Neural crest cell (in vitro differentiated cells): ENCODE measurements at regions not wholly inside any gene's neighbourhood (a gene's known extent, or its start where the extent isn't known, plus 50 kb on each side); places are given as distances from the start of the nearest gene placed in this dataset.
A peak's percentile ranks its signal among the peaks of the same experiment; 100 is the strongest.

Experiments used
- DNase-seq: peaks from one replicate; pipeline ENCODE4 v3.0.0; 2021; ENCODE audit warnings: low read depth, mixed read lengths, low spot score
- H3K27ac Mint-ChIP-seq: one replicate; pipeline ENCODE4 v1.8.0; 2021; ENCODE audit warnings: mild to moderate bottlenecking, mixed read lengths; ENCODE audit not compliant: unreplicated experiment
- H3K27me3 Mint-ChIP-seq: 2 replicates; pipeline ENCODE4 v1.8.0; 2021; ENCODE audit warnings: low read depth, mild to moderate bottlenecking, mixed read lengths
- H3K36me3 Mint-ChIP-seq: 2 replicates; pipeline ENCODE4 v1.8.0; 2021; ENCODE audit warnings: low read depth, mild to moderate bottlenecking, mixed read lengths
- H3K4me1 Mint-ChIP-seq: 2 replicates; pipeline ENCODE4 v1.8.0; 2021; ENCODE audit warnings: mixed read lengths
- H3K4me3 Mint-ChIP-seq: one replicate; pipeline ENCODE4 v1.8.0; 2021; ENCODE audit warnings: mild to moderate bottlenecking, mixed read lengths
- H3K9me3 Mint-ChIP-seq: 2 replicates; pipeline ENCODE4 v1.8.0; 2021; ENCODE audit warnings: mixed read lengths
- TF ChIP-seq, protein P1 (sequence below): fragments of 200-600 bp; sonication (generic); conservative IDR thresholded peaks from 2 replicates; pipeline ENCODE4 v1.5.0; 2021; ENCODE audit warnings: antibody characterized with exemption, mild to moderate bottlenecking

DNA sequence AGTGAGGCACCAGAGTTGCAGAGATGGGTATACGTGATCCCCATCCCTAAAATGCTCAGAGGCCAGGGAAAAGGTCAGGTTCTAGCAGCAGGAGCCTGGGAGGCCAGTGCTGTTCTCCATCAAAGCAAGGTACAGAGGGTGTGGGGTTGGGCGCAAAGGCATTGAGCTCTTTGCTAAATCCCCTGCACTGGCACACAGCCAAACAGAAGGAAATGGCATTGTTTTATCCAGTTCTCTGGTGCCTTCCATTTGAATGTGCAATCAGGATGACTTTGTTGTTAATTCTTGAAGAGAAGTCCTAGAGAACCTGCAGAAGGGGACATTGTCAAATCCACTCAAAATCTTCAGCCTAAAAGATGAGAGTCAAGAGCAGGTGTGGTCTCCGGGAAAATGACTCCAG, 111.3 kb upstream of the CHST15 start:
- DNase-seq: no peak
- no peaks in the 10 kb centered on the region for H3K27me3 Mint-ChIP-seq
- H3K4me1 Mint-ChIP-seq: no peaks in the 10 kb centered on the region
- H3K27ac Mint-ChIP-seq: no peak overlapping the region
- peaks cover 5% of the 10 kb centered on the region for H3K9me3 Mint-ChIP-seq
- TF ChIP-seq, protein P1, sequence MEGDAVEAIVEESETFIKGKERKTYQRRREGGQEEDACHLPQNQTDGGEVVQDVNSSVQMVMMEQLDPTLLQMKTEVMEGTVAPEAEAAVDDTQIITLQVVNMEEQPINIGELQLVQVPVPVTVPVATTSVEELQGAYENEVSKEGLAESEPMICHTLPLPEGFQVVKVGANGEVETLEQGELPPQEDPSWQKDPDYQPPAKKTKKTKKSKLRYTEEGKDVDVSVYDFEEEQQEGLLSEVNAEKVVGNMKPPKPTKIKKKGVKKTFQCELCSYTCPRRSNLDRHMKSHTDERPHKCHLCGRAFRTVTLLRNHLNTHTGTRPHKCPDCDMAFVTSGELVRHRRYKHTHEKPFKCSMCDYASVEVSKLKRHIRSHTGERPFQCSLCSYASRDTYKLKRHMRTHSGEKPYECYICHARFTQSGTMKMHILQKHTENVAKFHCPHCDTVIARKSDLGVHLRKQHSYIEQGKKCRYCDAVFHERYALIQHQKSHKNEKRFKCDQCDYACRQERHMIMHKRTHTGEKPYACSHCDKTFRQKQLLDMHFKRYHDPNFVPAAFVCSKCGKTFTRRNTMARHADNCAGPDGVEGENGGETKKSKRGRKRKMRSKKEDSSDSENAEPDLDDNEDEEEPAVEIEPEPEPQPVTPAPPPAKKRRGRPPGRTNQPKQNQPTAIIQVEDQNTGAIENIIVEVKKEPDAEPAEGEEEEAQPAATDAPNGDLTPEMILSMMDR: no peak
- no peak overlapping the region for H3K4me3 Mint-ChIP-seq
- no peaks in the 10 kb centered on the region for H3K36me3 Mint-ChIP-seq

DNA sequence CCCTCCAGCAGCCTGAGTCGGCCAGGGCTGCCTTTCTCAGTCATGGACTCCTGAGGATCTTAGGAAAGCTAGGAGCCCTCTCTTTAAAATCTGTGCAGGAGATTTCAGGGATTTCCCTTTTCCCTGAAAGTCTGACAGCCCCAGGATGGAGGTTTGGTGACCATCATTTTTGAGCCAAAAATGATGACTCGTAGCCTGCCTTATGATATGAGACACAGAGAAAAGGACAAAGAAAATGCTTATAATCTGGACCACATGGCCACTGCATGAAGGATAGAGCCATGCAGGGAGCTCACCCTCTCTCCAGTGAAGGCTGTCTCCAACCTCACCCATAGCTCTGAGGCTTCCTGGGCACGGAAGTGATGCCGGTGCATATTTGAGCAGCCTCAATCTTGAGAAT, 106.6 kb upstream of the CHST15 start:
- Mint-ChIP-seq H3K4me3 (no peak overlapping the region), H3K9me3 (peaks cover 2% of the 10 kb centered on the region), H3K27me3 (no peaks in the 10 kb centered on the region), H3K36me3 (no peaks in the 10 kb centered on the region), H3K27ac (no peak overlapping the region), H3K4me1 (peaks cover 10% of the 10 kb centered on the region)
- TF ChIP-seq, protein P1: no peak
- no peak for DNase-seq

DNA sequence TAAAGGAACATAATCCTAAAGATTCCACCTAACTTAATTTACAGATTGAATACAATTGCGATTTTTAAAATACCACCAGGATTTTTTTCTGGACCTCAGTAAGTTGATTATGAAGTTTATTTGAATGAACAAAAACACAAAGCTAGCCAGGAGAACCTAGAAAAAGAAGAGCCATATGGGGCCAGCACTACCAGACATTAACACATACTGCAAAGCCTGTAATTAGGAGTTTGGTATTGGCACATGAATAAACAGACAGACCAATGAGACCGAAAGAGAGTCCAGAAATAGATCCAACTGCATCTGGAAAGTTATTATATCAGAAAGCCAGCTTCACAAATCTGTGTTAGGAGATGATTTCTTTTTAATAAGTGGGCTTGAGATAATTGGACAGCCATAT, 105.5 kb upstream of the CHST15 start:
- H3K27ac Mint-ChIP-seq: no peak overlapping the region
- TF ChIP-seq, protein P1: no peak
- H3K36me3 Mint-ChIP-seq: no peaks in the 10 kb centered on the region
- no peak overlapping the region for H3K4me3 Mint-ChIP-seq
- H3K27me3 Mint-ChIP-seq: no peaks in the 10 kb centered on the region
- no peak for DNase-seq
- H3K4me1 Mint-ChIP-seq: peaks cover 10% of the 10 kb centered on the region
- H3K9me3 Mint-ChIP-seq: no peaks in the 10 kb centered on the region

DNA sequence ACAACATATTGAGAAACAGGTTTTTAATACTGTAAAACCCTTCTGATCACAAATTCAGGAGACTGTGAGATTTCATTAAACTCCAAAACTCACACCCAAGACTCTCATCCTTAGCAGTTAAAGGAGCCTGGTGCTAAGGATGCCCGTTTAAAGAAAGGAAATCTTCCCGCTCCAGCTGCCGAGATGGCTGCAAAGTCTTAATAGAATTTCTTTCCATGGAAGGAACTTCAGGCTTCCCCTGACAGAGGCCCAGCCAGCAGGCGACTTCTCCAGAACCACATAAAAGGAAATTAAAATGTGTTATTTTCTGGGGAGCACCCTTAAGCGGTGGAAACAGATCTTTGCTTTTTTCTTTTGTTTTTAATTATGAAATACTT, 104.7 kb upstream of the CHST15 start:
- Mint-ChIP-seq H3K4me1 (peaks cover 10% of the 10 kb centered on the region), H3K4me3 (no peak overlapping the region), H3K27ac (no peak overlapping the region), H3K27me3 (no peaks in the 10 kb centered on the region), H3K9me3 (no peaks in the 10 kb centered on the region), H3K36me3 (no peaks in the 10 kb centered on the region)
- no peak for DNase-seq
- TF ChIP-seq, protein P1: no peak

DNA sequence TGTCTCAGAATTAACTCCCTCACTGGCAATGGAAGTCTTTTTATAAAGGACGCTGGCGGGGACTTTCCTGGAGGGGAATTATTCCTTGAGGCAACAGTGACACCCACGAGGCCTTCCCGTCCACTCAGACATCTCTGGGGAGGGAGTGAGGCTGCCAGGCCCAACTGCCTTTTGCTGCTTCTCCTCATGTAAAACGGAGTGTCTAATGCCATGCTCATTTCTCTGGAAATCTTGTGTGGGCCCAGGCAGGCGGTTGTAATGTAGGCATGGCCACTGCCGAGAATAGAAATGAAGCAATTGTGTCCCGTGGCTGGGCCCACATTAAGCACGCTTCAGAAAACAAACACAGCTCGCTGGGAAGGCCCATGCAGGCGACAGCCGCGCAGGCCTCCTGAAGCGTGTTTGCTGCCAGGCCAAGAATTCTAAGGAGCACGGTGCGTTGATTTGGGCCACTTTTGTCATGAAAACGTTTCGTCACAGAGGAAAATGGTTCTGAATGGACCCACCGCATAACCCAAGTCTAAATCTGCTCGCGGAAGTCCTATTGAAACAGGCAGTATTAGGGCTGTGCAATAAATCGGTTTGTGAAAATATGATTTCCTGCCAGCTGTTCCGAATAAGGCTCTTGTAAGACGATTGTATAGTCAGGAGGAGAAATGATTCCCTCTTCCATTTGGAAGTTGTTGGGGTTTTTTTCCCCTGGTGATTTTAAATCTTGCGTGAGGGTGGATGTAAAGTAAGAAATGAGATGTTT, 104.2 kb upstream of the CHST15 start:
- Mint-ChIP-seq H3K9me3 (no peaks in the 10 kb centered on the region), H3K4me3 (no peak overlapping the region), H3K27ac (peak overlapping the region; percentile 59), H3K4me1 (peaks cover 10% of the 10 kb centered on the region), H3K36me3 (no peaks in the 10 kb centered on the region), H3K27me3 (peaks cover under 1% of the 10 kb centered on the region)
- DNase-seq: no peak
- TF ChIP-seq, protein P1: no peak
